Spinal cord (tissue), 9 donors: ENCODE measurements at regions not wholly inside any gene's neighbourhood (a gene's known extent, or its start where the extent isn't known, plus 50 kb on each side); places are given as distances from the start of the nearest gene placed in this dataset.

Experiments
- DNase-seq, 6 donors: peaks; one replicate each; pipeline versions ENCODE4 v3.0.0 to v3.0.0-alpha.2; 2013 to 2015; ENCODE audit warnings: low spot score in 6 of 6, low read depth in 4 of 6
- H3K27ac ChIP-seq: one replicate; pipeline ENCODE4 v1.5.1; 2013; ENCODE audit warnings: low read depth, low read length, control low read depth
- H3K27me3 ChIP-seq: one replicate; pipeline ENCODE4 v1.6.1; 2013; ENCODE audit warnings: low read length; ENCODE audit not compliant: control insufficient read depth, insufficient read depth
- H3K36me3 ChIP-seq: one replicate; pipeline ENCODE4 v1.6.1; 2013; ENCODE audit warnings: low read length; ENCODE audit not compliant: control insufficient read depth, insufficient read depth
- H3K4me1 ChIP-seq: one replicate; pipeline ENCODE4 v1.6.1; 2013; ENCODE audit warnings: low read length; ENCODE audit not compliant: control insufficient read depth, insufficient read depth
- H3K4me3 ChIP-seq: one replicate; pipeline ENCODE4 v1.5.1; 2013; ENCODE audit warnings: low read depth, low read length, control low read depth
- H3K9me3 ChIP-seq: one replicate; pipeline ENCODE4 v1.6.1; 2013; ENCODE audit warnings: low read length; ENCODE audit not compliant: control insufficient read depth, insufficient read depth
- WGBS: methylation state at CpG from one replicate; pipeline ENCODE4 v1.1.5; 2013; ENCODE audit warnings: missing lambda C conversion rate; ENCODE audit not compliant: insufficient coverage; 5-methylcytosine and 5-hydroxymethylcytosine counted together
- donor health status: healthy.

DNA sequence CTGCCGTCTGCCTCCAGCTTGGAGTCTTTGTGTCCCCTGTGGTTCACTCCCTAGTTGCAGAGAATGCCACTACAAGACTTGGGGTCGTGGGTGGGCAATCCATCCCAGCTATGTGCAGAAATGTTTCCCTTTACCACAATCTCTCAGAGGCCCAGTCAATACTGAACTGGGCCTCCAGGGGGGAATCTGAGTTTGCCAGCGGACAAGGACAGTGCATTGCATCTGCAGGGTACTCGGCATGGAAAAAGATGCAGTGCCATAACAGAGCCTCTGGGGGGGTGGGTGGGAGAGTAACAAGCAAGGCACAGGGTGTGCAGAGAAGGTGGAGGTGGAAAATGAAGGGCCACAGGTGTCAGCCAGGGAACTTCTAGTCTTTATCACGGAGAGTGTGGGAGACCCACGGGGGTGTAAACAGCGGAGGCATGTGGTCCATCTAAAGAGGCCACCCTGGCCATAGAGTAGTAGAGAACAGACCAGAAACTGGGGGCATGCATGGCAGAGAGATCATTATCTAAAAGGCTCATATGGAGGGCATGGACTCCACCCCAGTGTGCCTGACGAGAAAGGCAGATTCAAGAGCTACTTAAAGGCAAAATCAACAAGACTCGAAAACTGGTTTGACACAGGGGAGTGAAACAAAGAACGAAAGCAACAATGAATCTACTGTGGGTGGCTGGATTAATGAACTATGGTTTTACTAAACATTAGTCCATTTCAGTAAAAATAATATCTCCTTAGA is 182.4 kb downstream of the ANXA2 start:
- 72% methylated on average over 5 of the region's 10 CpGs for WGBS
- no peak overlapping the region for H3K4me3 ChIP-seq
- H3K36me3 ChIP-seq, result no peaks in the 10 kb centered on the region
- H3K27me3 ChIP-seq, result no peaks in the 10 kb centered on the region
- no peak for DNase-seq
- no peaks in the 10 kb centered on the region for H3K4me1 ChIP-seq
- peaks cover 2% of the 10 kb centered on the region for H3K9me3 ChIP-seq
- no peak overlapping the region for H3K27ac ChIP-seq

DNA sequence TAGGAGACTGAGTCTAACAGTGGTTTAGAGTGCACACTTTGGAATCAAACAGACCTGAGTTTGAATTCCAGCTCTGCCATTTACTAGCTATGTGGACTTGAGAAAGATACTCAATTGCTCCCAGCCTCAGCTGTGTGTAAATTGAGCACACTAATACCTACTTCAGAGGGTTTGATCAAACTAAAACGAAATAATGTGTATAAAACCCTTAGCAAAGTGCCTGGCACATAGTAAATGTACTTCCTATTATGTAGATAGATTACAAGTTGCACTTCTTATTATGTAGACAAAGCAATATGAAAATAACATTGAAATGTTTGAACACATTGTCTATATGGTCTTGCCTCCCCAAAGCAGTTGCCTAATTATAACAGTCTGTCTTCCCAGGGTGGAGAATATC is 180.6 kb downstream of the ANXA2 start:
- no peak overlapping the region for H3K27ac ChIP-seq
- DNase-seq, result no peak
- no peaks in the 10 kb centered on the region for H3K9me3 ChIP-seq
- H3K4me1 ChIP-seq, result no peaks in the 10 kb centered on the region
- no CpG with 5 or more reads among the region's 1 CpG for WGBS
- no peak overlapping the region for H3K4me3 ChIP-seq
- no peaks in the 10 kb centered on the region for H3K36me3 ChIP-seq
- H3K27me3 ChIP-seq, result no peaks in the 10 kb centered on the region

DNA sequence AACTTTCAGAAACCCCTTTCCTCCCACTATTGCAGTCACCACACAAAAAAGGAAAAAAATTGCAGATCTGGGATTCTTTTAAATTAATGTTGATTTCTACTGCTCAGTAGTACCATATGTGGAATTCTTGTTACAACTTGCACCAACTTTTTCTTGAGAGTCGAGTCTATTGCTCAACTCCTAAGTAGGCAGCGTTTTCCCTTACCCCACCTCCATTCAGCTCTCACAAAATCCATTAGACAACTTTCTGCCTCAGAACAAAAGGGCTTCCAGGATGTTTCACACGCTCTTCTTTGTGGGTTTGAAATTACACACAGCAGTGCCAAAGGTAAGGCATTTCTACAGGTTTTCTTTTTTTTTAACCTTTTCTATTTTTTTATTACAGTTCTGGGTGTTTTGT is 179.5 kb downstream of the ANXA2 start:
- 62% methylated on average over 3 of the region's 3 CpGs for WGBS
- no peaks in the 10 kb centered on the region for H3K9me3 ChIP-seq
- no peak overlapping the region for H3K4me3 ChIP-seq
- H3K27ac ChIP-seq, result no peak overlapping the region
- no peaks in the 10 kb centered on the region for H3K36me3 ChIP-seq
- no peak for DNase-seq
- no peaks in the 10 kb centered on the region for H3K27me3 ChIP-seq
- H3K4me1 ChIP-seq, result no peaks in the 10 kb centered on the region

DNA sequence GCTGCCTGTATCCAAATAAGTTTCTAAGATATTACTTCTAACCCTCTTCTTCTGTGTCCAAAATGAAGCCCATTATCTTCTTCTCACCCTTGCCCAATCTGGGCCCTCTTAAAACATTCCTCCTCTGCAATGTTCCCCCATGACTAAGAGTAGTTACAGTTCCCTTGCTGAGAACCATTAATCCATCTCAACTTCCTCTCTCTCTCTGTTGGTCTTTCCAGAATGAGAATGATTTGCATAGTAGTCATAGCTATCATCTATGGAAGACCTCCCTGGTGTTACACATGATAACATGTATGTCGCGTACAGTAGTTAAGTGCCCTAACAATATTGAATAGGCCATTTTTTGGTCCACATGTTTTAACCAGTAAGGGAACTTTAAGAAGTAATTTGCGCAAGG is 177.9 kb downstream of the ANXA2 start:
- Histone ChIP-seq H3K27me3 (no peaks in the 10 kb centered on the region), H3K4me1 (no peaks in the 10 kb centered on the region), H3K9me3 (no peaks in the 10 kb centered on the region), H3K4me3 (no peak overlapping the region), H3K36me3 (no peaks in the 10 kb centered on the region), H3K27ac (no peak overlapping the region)
- no peak for DNase-seq
- WGBS, result 90% methylated on average over 2 of the region's 3 CpGs

DNA sequence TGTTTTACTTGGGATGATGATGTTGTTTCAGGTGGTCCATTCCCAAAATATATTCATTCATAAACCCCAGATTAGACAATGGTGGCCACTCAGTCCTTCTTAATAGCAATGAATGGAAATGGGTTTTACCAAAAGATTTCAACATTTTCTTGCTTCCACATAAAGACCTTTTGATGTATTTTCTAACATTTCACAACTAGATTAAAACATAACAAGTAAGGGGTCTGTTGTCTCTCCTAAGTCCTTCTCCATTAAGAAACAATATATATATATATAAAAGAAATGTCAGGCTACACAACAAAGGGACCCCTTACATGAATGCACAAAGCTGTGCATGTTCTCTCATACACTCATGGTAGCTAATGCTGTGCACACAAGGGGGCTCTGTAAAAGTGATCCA is 176.4 kb downstream of the ANXA2 start:
- no peaks in the 10 kb centered on the region for H3K9me3 ChIP-seq
- no peak overlapping the region for H3K4me3 ChIP-seq
- H3K27me3 ChIP-seq, result no peaks in the 10 kb centered on the region
- no peak overlapping the region for H3K27ac ChIP-seq
- H3K4me1 ChIP-seq, result no peaks in the 10 kb centered on the region
- no peaks in the 10 kb centered on the region for H3K36me3 ChIP-seq
- DNase-seq, result no peak

DNA sequence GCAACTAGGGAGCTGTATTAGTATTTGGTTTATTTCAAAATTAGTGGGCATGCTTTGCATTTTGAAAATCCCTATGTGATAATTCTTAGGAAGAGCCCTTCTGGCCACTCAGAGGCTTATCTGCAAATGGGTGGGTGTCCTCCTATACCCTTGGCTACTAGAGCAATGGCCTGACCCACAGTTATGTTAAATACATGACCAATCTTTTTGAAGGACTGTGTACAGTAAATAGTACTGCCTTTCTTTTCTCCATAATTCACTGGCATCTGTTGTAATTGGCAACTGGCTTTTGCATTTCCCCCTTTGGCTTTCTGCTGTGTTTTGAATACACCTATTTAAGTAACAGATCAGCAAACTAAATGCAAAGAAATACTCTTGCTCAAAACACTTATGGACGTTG is 175.4 kb downstream of the ANXA2 start:
- Histone ChIP-seq H3K36me3 (no peaks in the 10 kb centered on the region), H3K4me3 (no peak overlapping the region), H3K9me3 (no peaks in the 10 kb centered on the region), H3K27ac (no peak overlapping the region), H3K4me1 (no peaks in the 10 kb centered on the region), H3K27me3 (no peaks in the 10 kb centered on the region)
- WGBS, result no CpG with 5 or more reads among the region's 1 CpG
- DNase-seq, result peak in 2 of 6 donors; percentile 16 to 26

DNA sequence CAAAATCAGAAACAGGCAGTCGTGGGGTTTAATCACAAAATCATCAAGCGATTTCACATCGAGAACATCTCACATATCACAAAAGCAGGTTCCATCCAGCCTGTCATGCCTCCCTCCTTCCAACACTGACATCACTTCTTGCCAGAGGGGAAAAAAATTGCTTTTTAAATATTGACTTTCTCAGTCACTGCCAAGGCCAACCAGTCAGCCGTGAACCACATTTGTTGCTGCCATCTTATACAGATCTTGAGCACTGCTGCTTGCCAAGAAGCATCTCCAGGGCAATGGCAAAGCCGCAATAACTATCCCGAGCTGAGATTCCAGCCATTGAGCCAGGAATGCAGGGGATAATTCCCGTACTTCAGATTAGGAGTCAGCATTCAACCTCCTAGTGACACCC is 174.6 kb downstream of the ANXA2 start:
- 31% methylated on average over 6 of the region's 7 CpGs for WGBS
- peak in 5 of 6 donors; percentile 38 to 83 (median 57) for DNase-seq
- Histone ChIP-seq H3K36me3 (no peaks in the 10 kb centered on the region), H3K27me3 (no peaks in the 10 kb centered on the region), H3K9me3 (no peaks in the 10 kb centered on the region), H3K4me1 (no peaks in the 10 kb centered on the region), H3K27ac (no peak overlapping the region), H3K4me3 (no peak overlapping the region)

DNA sequence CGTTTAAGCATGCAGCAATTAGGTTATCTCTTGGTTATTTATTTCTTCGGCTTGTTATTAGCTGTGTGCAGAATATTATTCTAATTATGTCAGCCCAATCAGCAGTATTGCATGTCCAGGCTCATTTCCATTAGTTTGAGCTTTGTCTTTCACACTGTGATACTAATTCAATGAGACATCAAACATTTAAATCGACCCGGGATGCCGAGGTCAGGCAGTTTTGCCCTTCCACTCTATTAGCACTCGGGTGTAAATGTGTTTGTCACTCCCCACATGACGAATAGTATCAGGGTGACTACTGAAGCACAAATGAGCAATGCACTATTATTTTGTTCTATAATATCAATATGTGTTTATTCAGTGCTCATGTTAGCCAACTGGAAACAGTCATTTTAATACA is 170.9 kb downstream of the ANXA2 start:
- Histone ChIP-seq H3K9me3 (no peaks in the 10 kb centered on the region), H3K27ac (no peak overlapping the region), H3K36me3 (no peaks in the 10 kb centered on the region), H3K27me3 (no peaks in the 10 kb centered on the region), H3K4me3 (no peak overlapping the region), H3K4me1 (no peaks in the 10 kb centered on the region)
- no CpG with 5 or more reads among the region's 7 CpGs for WGBS
- DNase-seq, result peak in 1 of 6 donors; percentile 49

DNA sequence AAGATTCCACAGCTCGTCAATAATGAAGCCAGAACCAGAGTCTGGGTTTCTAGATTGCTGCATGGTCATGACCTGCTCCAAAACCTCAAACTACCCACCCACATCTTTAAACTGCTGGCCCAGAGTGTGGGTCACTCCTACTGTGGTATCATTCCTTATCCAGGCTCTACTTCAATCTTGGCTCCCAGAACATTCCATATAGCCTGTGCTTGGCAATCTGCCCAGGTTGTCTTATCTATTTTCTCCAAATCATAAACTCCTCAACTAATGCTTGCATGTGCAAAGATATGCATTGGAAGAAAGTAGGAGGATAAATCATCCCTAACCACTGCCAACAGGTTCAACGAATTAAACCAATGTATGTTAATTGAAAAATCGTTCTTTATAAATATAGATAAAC is 169.7 kb downstream of the ANXA2 start:
- Histone ChIP-seq H3K4me3 (no peak overlapping the region), H3K9me3 (no peaks in the 10 kb centered on the region), H3K4me1 (no peaks in the 10 kb centered on the region), H3K36me3 (no peaks in the 10 kb centered on the region), H3K27me3 (no peaks in the 10 kb centered on the region), H3K27ac (no peak overlapping the region)
- 100% methylated on average over 1 of the region's 3 CpGs for WGBS
- DNase-seq, result peak in 1 of 6 donors; percentile 26

DNA sequence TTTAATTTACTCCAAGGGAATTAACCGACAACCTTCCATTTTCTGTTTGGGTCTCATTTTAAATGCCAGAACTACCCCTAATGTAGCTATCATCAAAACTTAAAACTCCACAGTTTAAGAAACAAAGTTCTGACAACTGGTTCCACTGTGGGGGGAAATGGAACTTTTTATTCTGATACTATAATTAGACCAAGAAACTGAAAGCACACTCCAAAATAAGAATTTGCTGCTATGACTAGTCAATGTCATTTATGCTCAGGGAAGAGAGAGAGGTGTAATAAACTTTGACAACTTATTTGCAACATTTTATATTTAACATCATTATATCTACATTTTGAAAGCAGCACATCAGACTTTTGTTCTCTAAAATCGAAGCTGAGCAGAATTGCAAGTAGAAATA is 169.2 kb downstream of the ANXA2 start:
- no peaks in the 10 kb centered on the region for H3K9me3 ChIP-seq
- DNase-seq, result no peak
- H3K4me1 ChIP-seq, result no peaks in the 10 kb centered on the region
- H3K27me3 ChIP-seq, result no peaks in the 10 kb centered on the region
- no peak overlapping the region for H3K4me3 ChIP-seq
- H3K27ac ChIP-seq, result no peak overlapping the region
- H3K36me3 ChIP-seq, result no peaks in the 10 kb centered on the region
- WGBS, result no CpG with 5 or more reads among the region's 2 CpGs
